Right lobe of liver (tissue), 4 donors: ENCODE measurements at regions not wholly inside any gene's neighbourhood (a gene's known extent, or its start where the extent isn't known, plus 50 kb on each side); places are given as distances from the start of the nearest gene placed in this dataset.

Experiments used
- POLR2A ChIP-seq: fragments of 450-650 bp; IDR thresholded peaks from one replicate; pipeline ENCODE4 v1.6.1; 2017; ENCODE audit warnings: antibody characterized with exemption, mild to moderate bottlenecking
- TF ChIP-seq, protein P1 (sequence below), 4 donors: fragments of 200-600 bp in 3 of 4; fragments of 450-650 bp in 1 of 4; IDR thresholded peaks; one replicate each; pipeline versions ENCODE4 v1.5.1 to v1.8.0; 2016 to 2022; ENCODE audit warnings: antibody characterized with exemption in 4 of 4, mild to moderate bottlenecking in 2 of 4
- donor health status: DM: no; HTN: no; CAD: no.
- donor health status: DM: no; HTN: no; CAD: no.
- donor health status: DM: no; HTN: yes; CAD: no.

DNA sequence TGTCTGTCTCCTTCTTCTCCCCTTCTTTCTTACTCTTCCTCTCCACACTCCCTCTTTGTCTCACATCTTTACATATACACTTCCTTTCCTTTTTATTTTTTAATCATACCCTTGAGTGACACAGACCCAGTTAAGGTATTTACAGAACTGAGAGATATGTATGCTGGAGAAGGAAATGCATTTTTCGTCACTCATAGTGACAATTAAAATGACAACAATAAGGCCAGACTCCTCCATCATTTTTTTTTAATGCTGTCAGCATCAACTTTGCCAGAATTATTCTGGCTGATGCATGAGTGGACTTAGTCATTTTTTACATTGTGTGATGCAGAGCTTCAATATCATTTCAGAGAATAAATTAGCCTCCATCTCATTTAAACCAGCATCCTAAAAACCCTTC lies 272.9 kb downstream of the TMEM38B start:
- TF ChIP-seq POLR2A = no peak
- TF ChIP-seq, protein P1, sequence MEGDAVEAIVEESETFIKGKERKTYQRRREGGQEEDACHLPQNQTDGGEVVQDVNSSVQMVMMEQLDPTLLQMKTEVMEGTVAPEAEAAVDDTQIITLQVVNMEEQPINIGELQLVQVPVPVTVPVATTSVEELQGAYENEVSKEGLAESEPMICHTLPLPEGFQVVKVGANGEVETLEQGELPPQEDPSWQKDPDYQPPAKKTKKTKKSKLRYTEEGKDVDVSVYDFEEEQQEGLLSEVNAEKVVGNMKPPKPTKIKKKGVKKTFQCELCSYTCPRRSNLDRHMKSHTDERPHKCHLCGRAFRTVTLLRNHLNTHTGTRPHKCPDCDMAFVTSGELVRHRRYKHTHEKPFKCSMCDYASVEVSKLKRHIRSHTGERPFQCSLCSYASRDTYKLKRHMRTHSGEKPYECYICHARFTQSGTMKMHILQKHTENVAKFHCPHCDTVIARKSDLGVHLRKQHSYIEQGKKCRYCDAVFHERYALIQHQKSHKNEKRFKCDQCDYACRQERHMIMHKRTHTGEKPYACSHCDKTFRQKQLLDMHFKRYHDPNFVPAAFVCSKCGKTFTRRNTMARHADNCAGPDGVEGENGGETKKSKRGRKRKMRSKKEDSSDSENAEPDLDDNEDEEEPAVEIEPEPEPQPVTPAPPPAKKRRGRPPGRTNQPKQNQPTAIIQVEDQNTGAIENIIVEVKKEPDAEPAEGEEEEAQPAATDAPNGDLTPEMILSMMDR (IDR thresholded peaks at IDR 0.05) = no peak
